Endothelial cell (in vitro differentiated cells): ENCODE measurements at regions not wholly inside any gene's neighbourhood (a gene's known extent, or its start where the extent isn't known, plus 50 kb on each side); places are given as distances from the start of the nearest gene placed in this dataset.

Source experiments
- DNase-seq: peaks from one replicate; pipeline ENCODE4 v3.0.0; 2021; ENCODE audit warnings: low spot score
- H3K27ac Mint-ChIP-seq: one replicate; pipeline ENCODE4 v1.8.0; 2021; ENCODE audit warnings: mixed read lengths, inconsistent platforms; ENCODE audit not compliant: unreplicated experiment
- H3K27me3 Mint-ChIP-seq: one replicate; pipeline ENCODE4 v1.8.0; 2021; ENCODE audit warnings: mild to moderate bottlenecking, moderate library complexity, mixed read lengths, inconsistent platforms; ENCODE audit not compliant: unreplicated experiment
- H3K36me3 Mint-ChIP-seq: one replicate; pipeline ENCODE4 v1.8.0; 2021; ENCODE audit warnings: mild to moderate bottlenecking, low read depth, mixed read lengths, inconsistent platforms; ENCODE audit not compliant: unreplicated experiment
- H3K4me1 Mint-ChIP-seq: one replicate; pipeline ENCODE4 v1.8.0; 2021; ENCODE audit warnings: mild to moderate bottlenecking, mixed read lengths, inconsistent platforms; ENCODE audit not compliant: unreplicated experiment
- H3K4me3 Mint-ChIP-seq: one replicate; pipeline ENCODE4 v1.8.0; 2021; ENCODE audit warnings: mild to moderate bottlenecking, mixed read lengths, inconsistent platforms; ENCODE audit not compliant: unreplicated experiment
- H3K9me3 Mint-ChIP-seq: one replicate; pipeline ENCODE4 v1.8.0; 2021; ENCODE audit warnings: mixed read lengths, inconsistent platforms; ENCODE audit not compliant: unreplicated experiment
- TF ChIP-seq, protein P1 (sequence below): fragments of 200-600 bp; sonication (generic); IDR thresholded peaks from one replicate; pipeline ENCODE4 v1.5.0; 2021; ENCODE audit warnings: antibody characterized with exemption; ENCODE audit not compliant: unreplicated experiment

DNA sequence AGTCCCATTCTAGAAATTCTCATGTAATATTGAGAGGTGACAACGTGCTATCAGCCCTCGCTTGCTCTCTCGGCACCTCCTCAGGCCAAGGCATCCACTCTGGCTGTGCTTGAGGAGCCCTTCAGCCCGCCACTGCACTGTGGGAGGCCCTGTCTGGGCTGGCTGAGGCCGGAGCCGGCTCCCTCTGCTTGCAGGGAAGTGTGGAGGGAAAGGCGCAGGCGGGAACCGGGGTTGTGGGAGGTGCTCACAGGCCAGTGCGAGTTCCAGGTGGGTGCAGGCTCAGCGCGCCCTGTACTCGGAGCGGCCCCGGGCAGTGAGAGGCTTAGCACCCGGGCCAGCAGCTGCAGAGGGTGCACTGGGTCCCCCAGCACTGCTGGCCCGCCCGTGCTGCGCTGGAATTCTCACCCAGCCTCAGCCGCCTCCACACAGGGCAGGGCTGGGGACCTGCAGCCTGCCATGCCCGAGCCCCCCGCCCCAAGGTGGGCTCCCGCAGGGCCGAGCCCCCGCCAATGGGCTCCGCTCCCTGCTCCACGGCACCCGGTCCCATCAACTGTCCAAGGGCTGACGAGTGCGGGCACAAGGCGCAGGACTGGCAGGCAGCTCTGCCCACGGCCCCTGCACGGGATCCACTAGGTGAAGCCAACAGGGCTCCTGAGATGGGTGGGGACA lies 1680.6 kb upstream of the LRRTM1 start:
- Mint-ChIP-seq H3K9me3 (no peaks in the 10 kb centered on the region), H3K36me3 (no peaks in the 10 kb centered on the region), H3K27ac (no peak overlapping the region), H3K4me3 (no peak overlapping the region), H3K27me3 (no peaks in the 10 kb centered on the region), H3K4me1 (no peaks in the 10 kb centered on the region)
- TF ChIP-seq, protein P1, sequence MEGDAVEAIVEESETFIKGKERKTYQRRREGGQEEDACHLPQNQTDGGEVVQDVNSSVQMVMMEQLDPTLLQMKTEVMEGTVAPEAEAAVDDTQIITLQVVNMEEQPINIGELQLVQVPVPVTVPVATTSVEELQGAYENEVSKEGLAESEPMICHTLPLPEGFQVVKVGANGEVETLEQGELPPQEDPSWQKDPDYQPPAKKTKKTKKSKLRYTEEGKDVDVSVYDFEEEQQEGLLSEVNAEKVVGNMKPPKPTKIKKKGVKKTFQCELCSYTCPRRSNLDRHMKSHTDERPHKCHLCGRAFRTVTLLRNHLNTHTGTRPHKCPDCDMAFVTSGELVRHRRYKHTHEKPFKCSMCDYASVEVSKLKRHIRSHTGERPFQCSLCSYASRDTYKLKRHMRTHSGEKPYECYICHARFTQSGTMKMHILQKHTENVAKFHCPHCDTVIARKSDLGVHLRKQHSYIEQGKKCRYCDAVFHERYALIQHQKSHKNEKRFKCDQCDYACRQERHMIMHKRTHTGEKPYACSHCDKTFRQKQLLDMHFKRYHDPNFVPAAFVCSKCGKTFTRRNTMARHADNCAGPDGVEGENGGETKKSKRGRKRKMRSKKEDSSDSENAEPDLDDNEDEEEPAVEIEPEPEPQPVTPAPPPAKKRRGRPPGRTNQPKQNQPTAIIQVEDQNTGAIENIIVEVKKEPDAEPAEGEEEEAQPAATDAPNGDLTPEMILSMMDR, result no peak
- no peak for DNase-seq

DNA sequence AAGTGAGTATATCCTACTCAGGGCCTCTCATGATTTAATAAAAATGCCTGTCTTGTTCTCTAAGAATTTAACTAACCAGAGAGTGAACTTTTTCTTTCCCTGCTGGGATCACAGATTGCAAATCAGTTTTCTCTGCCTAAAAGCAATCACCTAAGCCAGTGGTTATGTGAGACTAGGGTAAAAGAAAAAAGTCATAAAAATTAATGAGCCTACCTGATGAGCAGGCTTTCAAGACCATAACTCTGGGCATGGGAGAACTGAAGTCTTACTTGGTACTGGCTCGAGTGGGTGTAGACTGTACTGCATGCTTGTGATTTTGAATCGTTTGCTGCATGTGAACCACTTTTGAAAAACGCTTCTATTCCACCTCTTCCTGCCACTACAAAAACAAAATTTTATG lies 1677.0 kb upstream of the LRRTM1 start:
- no peaks in the 10 kb centered on the region for H3K36me3 Mint-ChIP-seq
- H3K27me3 Mint-ChIP-seq, result no peaks in the 10 kb centered on the region
- no peak for DNase-seq
- H3K9me3 Mint-ChIP-seq, result no peaks in the 10 kb centered on the region
- no peaks in the 10 kb centered on the region for H3K4me1 Mint-ChIP-seq
- no peak overlapping the region for H3K4me3 Mint-ChIP-seq
- H3K27ac Mint-ChIP-seq, result no peak overlapping the region
- TF ChIP-seq, protein P1, result no peak

DNA sequence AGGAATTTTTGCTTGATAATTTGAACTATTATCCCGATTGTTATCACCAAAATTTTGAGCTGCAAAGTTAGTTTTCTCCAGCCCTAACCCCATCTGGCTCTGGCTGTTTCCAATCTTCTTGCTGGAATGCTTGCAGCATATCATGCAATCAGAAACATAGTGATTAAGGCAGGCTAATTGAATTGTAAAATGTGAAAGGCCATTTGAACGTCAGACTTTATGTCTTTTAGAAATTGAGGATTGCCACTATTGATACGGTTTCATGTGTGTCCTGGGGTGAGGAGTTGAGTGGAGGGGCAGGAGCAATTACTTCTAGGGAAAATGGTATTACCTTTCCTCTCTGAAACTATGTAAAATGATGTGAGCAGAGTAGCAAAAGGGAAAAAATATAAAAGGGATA lies 1674.5 kb upstream of the LRRTM1 start:
- Mint-ChIP-seq H3K27ac (no peak overlapping the region), H3K36me3 (no peaks in the 10 kb centered on the region), H3K9me3 (no peaks in the 10 kb centered on the region), H3K4me1 (no peaks in the 10 kb centered on the region), H3K4me3 (no peak overlapping the region), H3K27me3 (no peaks in the 10 kb centered on the region)
- TF ChIP-seq, protein P1, result no peak
- DNase-seq, result no peak

DNA sequence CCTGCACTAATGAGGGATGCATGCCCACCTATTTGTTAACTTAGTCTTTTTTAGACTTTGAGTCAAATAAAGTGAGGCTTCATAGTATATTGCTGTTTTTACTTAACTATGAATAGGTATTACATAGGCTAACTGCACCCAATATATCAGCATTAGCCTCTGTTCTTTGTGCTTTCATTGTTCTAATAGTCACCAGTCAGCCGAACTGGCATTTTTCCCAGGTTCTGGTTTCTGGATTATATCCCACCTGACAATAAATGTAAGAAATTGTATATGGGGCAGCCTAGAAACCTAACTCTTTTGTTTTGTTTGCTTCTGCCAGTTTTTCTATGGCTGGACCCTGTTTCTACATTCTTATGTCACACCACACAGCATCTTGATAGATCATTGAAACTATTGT lies 1672.4 kb upstream of the LRRTM1 start:
- H3K4me1 Mint-ChIP-seq, result no peaks in the 10 kb centered on the region
- no peak overlapping the region for H3K27ac Mint-ChIP-seq
- no peaks in the 10 kb centered on the region for H3K27me3 Mint-ChIP-seq
- H3K36me3 Mint-ChIP-seq, result no peaks in the 10 kb centered on the region
- DNase-seq, result no peak
- TF ChIP-seq, protein P1, result no peak
- H3K4me3 Mint-ChIP-seq, result no peak overlapping the region
- no peaks in the 10 kb centered on the region for H3K9me3 Mint-ChIP-seq

DNA sequence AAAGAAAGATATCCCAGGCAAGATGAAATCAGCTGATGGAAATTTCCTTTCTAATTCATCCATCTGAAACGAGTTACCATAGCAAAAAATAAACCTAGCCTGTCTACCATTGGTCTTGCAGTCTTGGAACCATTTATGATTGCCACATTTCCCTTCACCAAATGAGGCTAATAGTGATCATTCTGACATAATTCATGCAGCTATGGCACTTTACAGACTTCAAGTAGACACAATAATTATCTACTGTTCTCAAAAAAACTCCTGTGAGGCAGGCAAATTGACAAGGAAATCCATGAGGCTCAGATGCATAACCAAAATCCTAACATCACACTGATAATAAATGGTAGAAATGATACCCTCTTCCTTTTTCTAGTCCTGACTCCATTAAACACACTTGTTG lies 1669.7 kb upstream of the LRRTM1 start:
- Mint-ChIP-seq H3K4me1 (no peaks in the 10 kb centered on the region), H3K4me3 (no peak overlapping the region), H3K27ac (no peak overlapping the region), H3K36me3 (no peaks in the 10 kb centered on the region), H3K9me3 (no peaks in the 10 kb centered on the region), H3K27me3 (no peaks in the 10 kb centered on the region)
- TF ChIP-seq, protein P1, result no peak
- DNase-seq, result no peak
